H1 (cell line): ENCODE measurements at regions not wholly inside any gene's neighbourhood (a gene's known extent, or its start where the extent isn't known, plus 50 kb on each side); places are given as distances from the start of the nearest gene placed in this dataset.

ENCODE experiments used
- CTCF ChIA-PET: fragments of 300-600 bp; sonication (Branson Sonifier 250); formaldehyde crosslinking; loops from one replicate; lab custom pipeline; 2021; ENCODE audit not compliant: partially characterized antibody; lab: Charles Lee
- POLR2A ChIA-PET: fragments of 300-600 bp; sonication (Branson Sonifier 250); formaldehyde crosslinking; loops from one replicate; lab custom pipeline; 2021; ENCODE audit warnings: inconsistent platforms; ENCODE audit not compliant: partially characterized antibody; lab: Charles Lee
- DNase-seq, 2 experiments: peaks; one replicate each; pipeline versions ENCODE4 v3.0.0 to v3.0.0-alpha.2; 2010 to 2022; ENCODE audit warnings: low spot score in 2 of 2, low read depth in 1 of 2, mixed read lengths in 1 of 2
- FAIRE-seq: peaks from 2 replicates; lab custom pipeline; 2011; peaks lifted over from hg19 to GRCh38; lab: Jason Lieb, UNC
- H2AFZ ChIP-seq: 2 replicates; pipeline ENCODE4 v1.8.1; 2012; ENCODE audit warnings: low read length, inconsistent platforms
- H2AK5ac ChIP-seq: 2 replicates; pipeline ENCODE4 v1.6.1; 2013; ENCODE audit warnings: low read depth, low read length
- H2BK120ac ChIP-seq: replicated peaks from 2 replicates; pipeline ENCODE3; 2013; ENCODE audit warnings: low read depth, low read length, inconsistent platforms
- H2BK12ac ChIP-seq: 2 replicates; pipeline ENCODE4 v1.6.1; 2013; ENCODE audit warnings: low read depth, low read length
- H2BK15ac ChIP-seq: 2 replicates; pipeline ENCODE4 v1.6.1; 2013; ENCODE audit warnings: low read length
- H2BK20ac ChIP-seq: 2 replicates; pipeline ENCODE4 v1.6.1; 2013; ENCODE audit warnings: low read length
- H2BK5ac ChIP-seq: 2 replicates; pipeline ENCODE4 v1.6.1; 2013; ENCODE audit warnings: low read depth, low read length
- H3K14ac ChIP-seq: 2 replicates; pipeline ENCODE4 v1.6.1; 2013; ENCODE audit warnings: inconsistent platforms; ENCODE audit not compliant: insufficient read length
- H3K18ac ChIP-seq: 2 replicates; pipeline ENCODE4 v1.6.1; 2013; ENCODE audit warnings: low read length; ENCODE audit errors: extremely low read depth
- H3K23ac ChIP-seq: 2 replicates; pipeline ENCODE4 v1.6.1; 2013; ENCODE audit warnings: inconsistent platforms; ENCODE audit not compliant: insufficient read length
- H3K23me2 ChIP-seq: 2 replicates; pipeline ENCODE4 v1.6.1; 2013; ENCODE audit warnings: low read depth, low read length
- H3K27ac ChIP-seq: 2 replicates; pipeline ENCODE4 v1.6.1; 2011; ENCODE audit warnings: low read depth, low read length, inconsistent platforms
- H3K27me3 ChIP-seq, 4 experiments: replicated peaks in 1 of 4; 1 replicate in 1 of 4; 2 replicates in 3 of 4; pipeline versions ENCODE4 v1.6.1 to v1.8.1; 2011 to 2013; ENCODE audit warnings: low read length in 3 of 4, mild to moderate bottlenecking in 3 of 4, inconsistent platforms in 2 of 4, mixed read lengths in 2 of 4, moderate library complexity in 1 of 4; ENCODE audit not compliant: control insufficient read depth in 3 of 4, insufficient read depth in 3 of 4; ENCODE audit errors: extremely low read depth in 1 of 4
- H3K36me3 ChIP-seq, 4 experiments: 2 replicates each; pipeline versions ENCODE4 v1.6.1 to v1.8.1; 2011 to 2013; ENCODE audit warnings: mild to moderate bottlenecking in 4 of 4, low read length in 3 of 4, moderate library complexity in 2 of 4, control low read depth in 1 of 4, inconsistent platforms in 1 of 4; ENCODE audit not compliant: insufficient read depth in 4 of 4, control insufficient read depth in 2 of 4
- H3K4ac ChIP-seq: replicated peaks from 2 replicates; pipeline ENCODE3; 2013; ENCODE audit warnings: low read length, low read depth, mixed read lengths, inconsistent platforms; ENCODE audit not compliant: insufficient read length
- H3K4me1 ChIP-seq, 4 experiments: replicated peaks in 1 of 4; 1 replicate in 1 of 4; 2 replicates in 3 of 4; pipeline versions ENCODE4 v1.6.1 to v1.8.1; 2011 to 2013; ENCODE audit warnings: low read length in 3 of 4, inconsistent platforms in 2 of 4, mixed read lengths in 1 of 4; ENCODE audit not compliant: insufficient read depth in 4 of 4, control insufficient read depth in 3 of 4
- H3K4me2 ChIP-seq, 2 experiments: 2 replicates each; pipeline versions ENCODE4 v1.6.1 to v1.8.1; 2011 to 2013; ENCODE audit warnings: low read depth in 2 of 2, low read length in 2 of 2, control low read depth in 1 of 2, inconsistent platforms in 1 of 2, mild to moderate bottlenecking in 1 of 2; ENCODE audit not compliant: insufficient read depth in 1 of 2
- H3K4me3 ChIP-seq, 4 experiments: fragments of 200-600, 300-600 bp in 1 of 4; sonication (generic), shearing (Covaris generic), sonication (Bioruptor Twin) in 1 of 4; 2 replicates each; pipeline versions ENCODE4 v1.5.1 to v1.8.1; 2011 to 2016; ENCODE audit warnings: low read length in 4 of 4, low read depth in 3 of 4, control low read depth in 2 of 4, inconsistent platforms in 2 of 4, mild to moderate bottlenecking in 2 of 4, mixed read lengths in 1 of 4, moderate library complexity in 1 of 4; ENCODE audit not compliant: insufficient read depth in 2 of 4; ENCODE audit errors: extremely low read depth in 1 of 4
- H3K56ac ChIP-seq: replicated peaks from 2 replicates; pipeline ENCODE3; 2013; ENCODE audit warnings: low read depth, mild to moderate bottlenecking, mixed read lengths, low read length, inconsistent platforms; ENCODE audit not compliant: insufficient read length
- H3K79me1 ChIP-seq: 2 replicates; pipeline ENCODE4 v1.6.1; 2013; ENCODE audit warnings: low read depth, low read length, control low read depth
- H3K79me2 ChIP-seq, 2 experiments: 2 replicates each; pipeline versions ENCODE4 v1.6.1 to v1.8.1; 2012 to 2013; ENCODE audit warnings: low read length in 2 of 2, mild to moderate bottlenecking in 2 of 2, inconsistent platforms in 1 of 2; ENCODE audit not compliant: insufficient read depth in 2 of 2, control insufficient read depth in 1 of 2
- H3K9ac ChIP-seq, 4 experiments: replicated peaks in 1 of 4; 1 replicate in 1 of 4; 2 replicates in 3 of 4; pipeline versions ENCODE4 v1.6.1 to v1.8.1; 2011 to 2013; ENCODE audit warnings: low read depth in 3 of 4, low read length in 3 of 4, control low read depth in 2 of 4, mild to moderate bottlenecking in 2 of 4, moderate library complexity in 2 of 4, inconsistent platforms in 1 of 4; ENCODE audit errors: extremely low read depth in 1 of 4
- H3K9me3 ChIP-seq, 2 experiments: 2 replicates each; pipeline versions ENCODE4 v1.6.1 to v1.8.1; 2012 to 2013; ENCODE audit warnings: mild to moderate bottlenecking in 2 of 2, moderate library complexity in 2 of 2, control low read depth in 1 of 2, inconsistent platforms in 1 of 2, low read depth in 1 of 2, low read length in 1 of 2, mixed read lengths in 1 of 2; ENCODE audit not compliant: insufficient read depth in 2 of 2
- H4K20me1 ChIP-seq, 2 experiments: replicated peaks in 1 of 2; 2 replicates each; pipeline versions ENCODE3 to v1.8.1; 2011 to 2013; ENCODE audit warnings: inconsistent platforms in 2 of 2, low read length in 2 of 2, mild to moderate bottlenecking in 1 of 2; ENCODE audit not compliant: insufficient read depth in 2 of 2, control insufficient read depth in 1 of 2
- H4K5ac ChIP-seq: 2 replicates; pipeline ENCODE4 v1.6.1; 2013; ENCODE audit warnings: low read length, low read depth, mixed read lengths, inconsistent platforms; ENCODE audit not compliant: insufficient read length
- H4K8ac ChIP-seq: 2 replicates; pipeline ENCODE4 v1.8.0; 2013; ENCODE audit warnings: mild to moderate bottlenecking, moderate library complexity, low read length, inconsistent platforms; ENCODE audit not compliant: insufficient read depth; ENCODE audit errors: extremely low read depth
- H4K91ac ChIP-seq: replicated peaks from 2 replicates; pipeline ENCODE3; 2013; ENCODE audit warnings: low read length, mixed read lengths, inconsistent platforms; ENCODE audit not compliant: insufficient read length
- ATF2 ChIP-seq: IDR thresholded peaks from 2 replicates; pipeline ENCODE4 v1.6.1; 2012; ENCODE audit warnings: low read length, inconsistent platforms
- BRCA1 ChIP-seq: IDR thresholded peaks from 2 replicates; pipeline ENCODE4 v1.6.1; 2012; ENCODE audit warnings: low read depth, low read length, improper control_type of control experiment
- GTF2F1 ChIP-seq: IDR thresholded peaks from 2 replicates; pipeline ENCODE4 v1.6.1; 2012; ENCODE audit warnings: low read depth, low read length, improper control_type of control experiment, borderline replicate concordance
- KDM1A ChIP-seq: fragments of 200-600, 300-600 bp; sonication (generic); IDR thresholded peaks from 2 replicates; pipeline ENCODE4 v1.7.1; 2016; ENCODE audit warnings: mild to moderate bottlenecking, low read length, borderline replicate concordance
- RAD21 ChIP-seq, 2 experiments: IDR thresholded peaks in 1 of 2; conservative IDR thresholded peaks in 1 of 2; 2 replicates each; pipeline ENCODE4 v1.6.1; 2011; ENCODE audit warnings: low read depth in 2 of 2, low read length in 2 of 2, improper control_type of control experiment in 1 of 2, inconsistent platforms in 1 of 2, mild to moderate bottlenecking in 1 of 2, moderate library complexity in 1 of 2
- SIN3A ChIP-seq, 2 experiments: IDR thresholded peaks in 1 of 2; conservative IDR thresholded peaks in 1 of 2; 2 replicates each; pipeline ENCODE4 v1.6.1; 2011 to 2012; ENCODE audit warnings: low read length in 2 of 2, improper control_type of control experiment in 1 of 2, low read depth in 1 of 2, mild to moderate bottlenecking in 1 of 2
- SP4 ChIP-seq: IDR thresholded peaks from 2 replicates; pipeline ENCODE4 v1.6.1; 2012; ENCODE audit warnings: low read length, inconsistent platforms
- SRF ChIP-seq: IDR thresholded peaks from 2 replicates; pipeline ENCODE4 v1.6.1; 2011; ENCODE audit warnings: mild to moderate bottlenecking, low read depth, low read length, moderate library complexity
- YY1 ChIP-seq: IDR thresholded peaks from 2 replicates; pipeline ENCODE4 v1.6.1; 2011; ENCODE audit warnings: low read depth, mild to moderate bottlenecking, low read length
- WGBS, 2 experiments: shearing (Covaris generic) in 1 of 2; methylation state at CpG; one replicate each; pipeline versions ENCODE4 v1.1.6 to v1.1.7; 2013 to 2015; ENCODE audit warnings: low lambda C conversion rate in 2 of 2, mixed read lengths in 2 of 2, inconsistent platforms in 1 of 2, low coverage in 1 of 2, missing lambda C conversion rate in 1 of 2; ENCODE audit not compliant: insufficient replicate concordance in 2 of 2, insufficient coverage in 1 of 2, insufficient read length in 1 of 2; ENCODE audit errors: extremely low coverage in 1 of 2, missing lambda C conversion rate in 1 of 2; 5-methylcytosine and 5-hydroxymethylcytosine counted together

GRCh38 chr21:28750565-28750964, 242.1 kb downstream of the LTN1 start:
- FAIRE-seq (no peak), DNase-seq (no peak)
- Histone ChIP-seq H3K9ac (no peak overlapping the region), H3K4me2 (no peak overlapping the region), H3K79me2 (no peaks in the 10 kb centered on the region), H3K9me3 (0 out of 4 replicates have a peak, but pooled peaks cover 0 to 3% of the 10 kb centered on the region in 2 experiments), H3K36me3 (no peaks in the 10 kb centered on the region; a peak in 1 of 8 replicates), H3K18ac (no peak overlapping the region), H2BK20ac (no peak overlapping the region), H3K27me3 (no peaks in the 10 kb centered on the region), H3K4ac (no peak overlapping the region), H2BK12ac (no peak overlapping the region), H4K5ac (no peak overlapping the region), H3K4me3 (no peak overlapping the region), H3K23ac (no peak overlapping the region), H4K91ac (no peak overlapping the region), H3K56ac (no peak overlapping the region), H3K4me1 (peaks cover 0 to 3% (median 0%) of the 10 kb centered on the region in 4 experiments; a peak in 1 of 7 replicates), H4K8ac (no peak overlapping the region), H3K79me1 (no peaks in the 10 kb centered on the region), H4K20me1 (peaks cover 0 to 2% of the 10 kb centered on the region in 2 experiments), H3K27ac (no peak overlapping the region), H3K23me2 (no peaks in the 10 kb centered on the region), H2BK5ac (no peak overlapping the region), H2BK15ac (no peak overlapping the region), H2AFZ (no peak overlapping the region)
- 93% methylated on average over 3 of the region's 5 CpGs; no CpG with 5 or more reads in 1 of the 2 experiments for WGBS, 2 experiments
- POLR2A ChIA-PET: no interaction called here
- CTCF ChIA-PET: interaction anchor here (1.5 kb wide), 1 partner anchor 10 kb away, joined by 3 read pairs; no protein-coding TSS in a partner anchor
- TF ChIP-seq SP4 (no peak), KDM1A (no peak), YY1 (no peak), RAD21 (IDR thresholded peaks at IDR 0.05 in 1 of 2, conservative IDR thresholded peaks at IDR 0.05 in 1 of 2; ENCODE audit: low read depth in 2 of 2, low read length in 2 of 2) (no peak), GTF2F1 (no peak), ATF2 (no peak), SRF (no peak), SIN3A (conservative IDR thresholded peaks at IDR 0.05 in 1 of 2, IDR thresholded peaks at IDR 0.05 in 1 of 2; ENCODE audit: low read depth in 1 of 2, low read length in 2 of 2) (no peak), BRCA1 (no peak)
- TF ChIP-seq, all 59 proteins: peak for 0
- Histone ChIP-seq H3K14ac (no peak overlapping the region), H2BK120ac (no peak overlapping the region), H2AK5ac (no peak overlapping the region)
